GM21526 (cell line): ENCODE measurements at regions not wholly inside any gene's neighbourhood (a gene's known extent, or its start where the extent isn't known, plus 50 kb on each side); places are given as distances from the start of the nearest gene placed in this dataset.
A peak's percentile ranks its signal among the peaks of the same experiment; 100 is the strongest.

Experiments
- ATAC-seq: cut with Tn5 transposase; IDR thresholded peaks from one replicate; pipeline ENCODE4 v1.9.1; 2021; ENCODE audit warnings: moderate library complexity; ENCODE audit not compliant: unreplicated experiment, low FRiP score

- ATAC-seq: no peak
Observed at GRCh38 chr2:150639383-150639782, 151.9 kb upstream of the RND3 start.

- ATAC-seq: no peak
Observed at GRCh38 chr2:150631236-150631821, 143.9 kb upstream of the RND3 start.

DNA sequence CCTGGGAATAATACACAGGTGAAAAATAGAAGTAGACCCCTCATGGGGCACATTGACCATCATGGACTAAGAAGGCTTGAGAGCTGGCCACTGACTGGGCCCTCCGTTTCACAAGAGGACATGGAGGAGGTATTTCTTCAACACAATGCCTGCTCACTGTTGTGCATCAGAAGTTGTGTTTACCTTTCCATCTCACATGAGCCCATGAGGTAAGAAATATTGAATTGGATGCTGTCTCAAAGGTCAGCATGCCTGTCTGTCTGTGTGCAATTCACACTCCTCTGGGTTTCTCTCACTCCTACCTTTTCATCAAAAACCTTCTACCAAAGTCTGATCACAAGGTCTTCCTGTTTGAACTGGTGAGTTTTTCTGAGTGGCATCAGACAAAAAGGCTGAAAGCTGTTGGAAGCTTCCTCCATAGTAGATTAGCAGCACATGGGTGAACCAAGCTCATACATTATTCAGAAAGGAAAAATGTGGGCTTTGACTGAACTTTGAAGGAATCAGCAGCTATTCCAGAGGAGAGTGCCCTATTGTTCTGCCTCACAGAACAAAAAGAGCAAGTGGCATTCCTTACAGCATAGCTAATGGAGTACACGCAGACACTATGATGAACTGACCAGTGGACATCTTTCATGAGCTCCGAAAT is 143.2 kb upstream of the RND3 start:
- ATAC-seq: no peak

DNA sequence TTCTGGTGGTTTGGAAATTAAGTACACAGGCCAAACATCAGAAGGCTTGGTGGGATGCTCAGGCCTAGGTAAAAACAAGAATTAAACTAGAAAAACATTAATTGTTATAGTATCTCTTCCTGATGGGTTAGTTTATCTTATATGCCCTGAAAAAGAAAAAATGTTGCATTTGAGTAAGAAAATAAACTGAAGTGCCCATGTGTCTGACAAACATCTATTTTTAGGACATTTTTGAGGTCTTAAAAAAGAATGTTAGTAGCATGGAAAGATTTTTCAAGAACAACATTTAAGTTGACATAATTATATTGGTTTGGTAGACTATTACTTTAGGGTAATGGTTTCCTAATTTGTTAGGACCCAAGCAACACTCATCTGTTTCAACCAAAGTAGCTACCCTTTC is 140.1 kb upstream of the RND3 start:
- no peak for ATAC-seq

DNA sequence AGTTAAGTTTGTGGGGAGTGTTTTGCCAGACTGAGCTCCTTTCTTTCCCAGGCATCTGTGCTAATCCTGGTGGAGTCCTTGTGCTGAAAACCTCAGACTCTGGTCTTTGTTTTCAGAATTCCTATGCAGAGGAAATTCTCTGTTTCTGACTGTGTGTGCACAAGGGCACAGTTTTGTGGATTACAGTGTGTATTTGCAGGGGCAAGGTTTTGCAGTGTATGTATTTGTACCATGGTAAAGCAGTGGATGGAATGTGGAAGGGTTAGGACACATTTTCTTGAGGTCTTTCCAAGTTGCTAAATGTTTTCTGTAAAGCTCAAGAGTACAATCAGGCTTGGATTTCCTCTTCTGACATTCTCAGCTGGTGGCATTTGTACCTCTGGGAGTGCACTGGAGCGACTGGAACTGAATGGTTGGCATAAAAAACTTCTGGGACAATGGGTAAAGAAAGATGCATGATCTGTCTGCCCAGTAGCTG is 139.5 kb upstream of the RND3 start:
- no peak for ATAC-seq

DNA sequence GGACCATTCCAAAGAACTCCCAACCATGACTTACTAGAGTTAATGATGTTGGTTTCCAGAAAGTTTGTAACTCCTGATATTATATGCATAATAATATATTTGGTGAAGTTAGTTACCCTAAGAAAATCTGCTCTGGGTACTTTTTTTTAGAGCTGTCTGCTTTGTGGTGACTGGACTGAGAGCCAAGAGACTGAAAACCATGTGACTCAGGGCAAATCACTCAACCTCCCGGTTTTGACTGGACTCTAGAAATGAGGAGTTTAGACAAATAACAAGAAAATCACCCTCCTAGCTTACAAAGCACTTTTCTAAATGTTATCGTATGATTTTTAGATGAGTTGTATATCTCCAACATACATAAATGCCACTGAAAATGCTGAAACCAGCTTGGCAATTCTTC is 138.3 kb upstream of the RND3 start:
- no peak for ATAC-seq

- ATAC-seq: no peak
Observed at GRCh38 chr2:150625303-150625702, 137.8 kb upstream of the RND3 start.

DNA sequence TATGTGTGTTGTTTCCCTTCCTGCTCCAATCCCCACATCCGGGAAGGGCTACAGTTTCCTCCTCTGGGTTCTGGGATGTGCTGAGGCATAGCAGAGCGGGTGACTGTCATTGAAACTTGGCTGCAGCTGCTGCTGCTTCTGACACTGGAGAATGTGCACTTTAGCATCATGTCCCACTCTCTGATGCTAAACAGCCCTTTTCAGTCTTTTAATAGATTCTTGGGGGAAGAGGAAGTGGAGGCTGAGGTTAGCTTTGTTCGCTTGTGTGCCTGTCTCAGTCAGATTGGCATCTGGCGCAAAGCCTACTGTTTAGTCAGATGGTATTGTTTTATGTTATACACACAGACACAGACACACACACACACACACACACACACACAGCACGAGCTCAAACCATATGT is 136.5 kb upstream of the RND3 start:
- ATAC-seq: no peak

- ATAC-seq: no peak
Observed at GRCh38 chr2:150621526-150622213, 134.2 kb upstream of the RND3 start.

DNA sequence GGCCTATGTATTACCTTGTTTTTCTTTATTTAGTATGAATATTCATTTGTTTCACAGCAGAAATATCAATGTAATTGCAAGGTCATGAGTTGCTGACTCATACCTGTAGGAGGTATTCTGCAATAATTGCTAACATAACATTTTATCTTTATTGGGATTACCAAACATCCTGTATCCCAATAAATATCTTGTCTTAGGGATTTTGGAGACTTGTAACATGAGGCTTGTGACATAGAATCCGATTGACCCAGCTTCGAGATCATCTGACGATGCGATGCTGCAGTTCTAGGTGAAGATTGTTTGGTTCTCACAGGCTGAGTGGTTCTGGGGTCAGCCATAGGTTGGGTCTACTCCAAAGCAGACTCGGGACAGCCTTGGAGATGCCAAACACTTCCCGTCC is 133.4 kb upstream of the RND3 start:
- ATAC-seq: no peak

DNA sequence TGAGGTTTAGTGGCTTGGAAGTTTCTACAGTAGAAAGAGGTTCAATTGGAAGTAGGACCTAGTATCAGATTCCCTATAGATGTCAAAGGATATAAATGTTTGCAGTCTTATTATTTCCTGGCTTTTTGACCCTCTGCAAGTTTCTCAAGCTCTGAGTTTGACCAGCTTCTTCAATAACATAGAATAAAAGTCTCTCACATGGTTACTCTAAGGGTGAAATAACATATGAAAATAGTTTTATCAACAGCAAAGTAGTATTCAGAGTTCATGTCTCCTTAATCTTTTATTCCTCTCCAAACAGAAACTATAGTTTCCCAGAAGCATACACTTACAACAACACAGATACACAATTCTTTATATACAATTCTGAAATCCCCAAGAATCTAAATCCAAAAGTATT is 132.9 kb upstream of the RND3 start:
- ATAC-seq: no peak

- no peak for ATAC-seq
Observed at GRCh38 chr2:150619607-150620330, 132.3 kb upstream of the RND3 start.

DNA sequence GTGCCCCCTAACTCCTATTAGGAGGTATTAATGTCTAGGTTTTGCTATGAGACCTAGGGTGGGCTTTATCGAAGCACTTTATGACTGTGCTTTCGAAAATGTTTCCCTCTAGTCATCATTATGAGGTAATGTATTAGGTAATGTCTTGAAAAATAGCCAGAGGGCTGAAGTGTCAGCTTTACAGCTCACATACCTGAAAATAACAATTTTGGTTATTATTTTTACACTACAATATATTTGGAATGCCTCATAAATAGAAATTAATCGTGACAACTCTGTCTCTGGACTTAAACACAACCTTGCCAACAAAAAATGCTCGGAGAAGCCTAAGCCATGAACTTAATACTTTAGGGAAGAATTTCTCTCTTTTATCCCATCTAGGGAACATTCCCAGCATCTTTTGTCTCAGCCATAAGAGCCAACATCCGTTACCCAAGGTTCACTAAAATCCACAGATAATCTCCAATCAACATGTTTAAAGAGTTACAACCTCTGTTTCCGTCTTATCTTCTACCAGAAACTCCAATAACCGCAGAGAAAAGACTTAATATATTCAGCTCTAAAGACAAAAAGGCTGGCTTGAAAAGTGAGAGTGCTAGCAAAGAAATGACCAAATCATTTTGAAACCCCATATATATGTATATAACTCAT is 130.9 kb upstream of the RND3 start:
- ATAC-seq: no peak

DNA sequence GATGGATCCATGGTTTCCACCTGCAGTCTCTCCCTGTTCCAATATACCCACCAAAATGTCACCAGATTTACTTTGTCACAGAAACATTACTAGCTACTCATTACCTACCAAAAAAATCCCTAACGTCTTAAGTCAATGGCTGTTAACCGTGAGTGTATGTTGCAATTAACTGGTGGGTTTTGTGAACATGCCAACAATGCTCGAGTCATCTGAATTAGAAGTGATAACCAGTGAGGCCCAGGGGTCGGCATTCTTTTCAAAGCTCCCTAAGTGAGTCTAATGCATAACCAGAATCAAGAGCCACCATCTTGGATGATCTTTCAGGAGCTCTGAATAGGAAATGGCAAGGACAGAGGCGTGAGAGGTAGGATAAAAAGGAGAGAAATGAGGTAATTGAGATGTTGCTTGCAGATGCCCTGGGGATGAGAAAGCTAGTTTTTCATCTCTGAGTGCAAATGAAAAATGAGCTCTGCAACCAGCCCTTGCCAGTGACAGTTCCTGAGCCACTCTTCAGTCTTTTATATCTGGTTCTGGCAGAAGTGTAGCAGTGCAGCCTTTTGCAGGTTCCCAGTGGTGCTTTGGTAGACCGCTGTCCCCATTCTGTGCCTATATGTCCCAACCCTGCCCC is 130.0 kb upstream of the RND3 start:
- ATAC-seq: no peak

GRCh38 chr2:150612957-150613710 is 125.7 kb upstream of the RND3 start:
- no peak for ATAC-seq

DNA sequence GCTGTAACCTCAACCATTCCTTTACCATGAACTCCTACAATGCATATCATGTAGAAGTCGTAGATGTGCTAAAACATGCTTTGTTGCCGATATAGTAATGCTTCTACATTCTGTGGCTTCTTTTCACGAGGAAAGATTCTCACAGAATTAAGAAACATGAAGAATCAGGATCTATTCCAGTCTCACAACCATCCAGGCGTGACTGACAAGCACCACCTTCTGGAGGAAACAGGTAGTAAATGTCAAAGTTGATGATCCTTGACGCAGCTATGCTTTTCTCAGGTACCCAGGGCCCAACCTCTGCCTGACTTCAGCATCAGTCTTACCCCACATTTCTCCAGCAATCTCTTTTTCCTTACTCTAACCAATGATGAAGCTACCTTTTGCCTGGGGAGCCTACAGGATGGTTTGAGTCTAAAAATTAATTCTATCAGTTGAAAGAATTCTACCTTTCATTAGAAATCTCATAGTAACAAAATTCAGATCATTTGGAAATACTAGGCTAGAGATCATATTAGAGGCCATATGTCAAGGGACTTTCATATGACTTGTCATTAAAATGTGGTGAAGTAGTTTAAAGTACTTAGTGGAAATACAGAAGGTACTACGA is 123.3 kb upstream of the RND3 start:
- ATAC-seq: peak; percentile 63

DNA sequence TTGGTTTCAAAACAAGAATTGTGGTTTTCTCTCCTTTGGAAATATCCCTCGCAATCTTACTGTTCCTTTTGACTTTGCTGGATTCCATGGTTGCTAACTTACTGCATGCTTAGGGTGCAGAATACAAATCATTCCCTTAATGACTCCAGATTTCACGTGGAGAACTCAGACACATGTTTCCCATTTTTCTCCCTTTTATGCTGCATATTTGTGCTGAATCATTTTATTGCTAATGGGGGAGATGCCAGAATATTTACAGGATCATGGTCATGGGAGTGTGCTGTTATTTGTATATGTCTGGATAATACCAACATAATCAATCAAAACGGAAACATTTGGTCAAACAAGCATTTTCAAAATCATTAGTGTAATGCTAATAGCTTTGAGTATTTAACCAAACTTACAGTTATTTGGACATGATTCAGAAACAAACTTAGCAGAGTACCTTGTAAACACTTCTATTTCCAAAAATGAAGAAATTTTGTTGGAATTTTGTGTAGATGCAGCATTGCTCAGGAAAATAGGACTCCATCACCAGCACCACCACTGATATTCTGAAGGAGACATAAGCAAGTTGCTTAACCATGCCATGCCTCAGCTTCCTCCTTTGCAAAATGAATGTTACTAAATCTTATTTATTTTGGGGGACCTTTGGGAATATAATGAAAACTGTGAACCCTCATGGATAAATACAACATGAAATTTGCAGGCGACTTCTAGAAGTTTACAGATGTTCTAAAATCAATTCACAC is 122.5 kb upstream of the RND3 start:
- ATAC-seq: no peak

GRCh38 chr2:150608341-150608740 is 120.9 kb upstream of the RND3 start:
- ATAC-seq: no peak

DNA sequence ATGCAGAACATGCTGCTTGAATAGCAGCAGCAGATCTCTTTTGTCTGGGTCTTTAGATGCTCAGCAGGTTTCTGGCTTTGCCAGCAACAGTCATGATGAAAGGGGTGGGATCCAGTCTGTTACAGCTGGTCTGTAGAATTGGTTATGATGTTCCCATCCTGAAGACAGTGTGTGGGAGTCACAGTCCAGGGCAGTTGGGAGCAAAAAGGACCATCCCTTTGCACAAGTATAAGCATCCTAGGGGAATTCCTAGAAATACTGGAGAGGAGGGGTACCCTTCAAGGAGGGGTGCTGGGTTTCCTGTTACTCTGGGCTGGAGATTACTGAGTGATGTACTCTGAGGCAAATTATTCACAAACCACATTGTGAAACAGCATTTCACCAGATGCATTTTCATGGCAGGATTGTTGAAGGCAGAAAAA is 119.9 kb upstream of the RND3 start:
- ATAC-seq: no peak
